H1 (cell line): ENCODE measurements at regions not wholly inside any gene's neighbourhood (a gene's known extent, or its start where the extent isn't known, plus 50 kb on each side); places are given as distances from the start of the nearest gene placed in this dataset.

Experiments used
- CTCF ChIA-PET: fragments of 300-600 bp; sonication (Branson Sonifier 250); formaldehyde crosslinking; loops from one replicate; lab custom pipeline; 2021; ENCODE audit not compliant: partially characterized antibody; lab: Charles Lee
- POLR2A ChIA-PET: fragments of 300-600 bp; sonication (Branson Sonifier 250); formaldehyde crosslinking; loops from one replicate; lab custom pipeline; 2021; ENCODE audit warnings: inconsistent platforms; ENCODE audit not compliant: partially characterized antibody; lab: Charles Lee
- DNase-seq, 2 experiments: peaks; one replicate each; pipeline versions ENCODE4 v3.0.0 to v3.0.0-alpha.2; 2010 to 2022; ENCODE audit warnings: low spot score in 2 of 2, low read depth in 1 of 2, mixed read lengths in 1 of 2
- FAIRE-seq: peaks from 2 replicates; lab custom pipeline; 2011; peaks lifted over from hg19 to GRCh38; lab: Jason Lieb, UNC
- H2AFZ ChIP-seq: 2 replicates; pipeline ENCODE4 v1.8.1; 2012; ENCODE audit warnings: low read length, inconsistent platforms
- H2AK5ac ChIP-seq: 2 replicates; pipeline ENCODE4 v1.6.1; 2013; ENCODE audit warnings: low read depth, low read length
- H2BK120ac ChIP-seq: replicated peaks from 2 replicates; pipeline ENCODE3; 2013; ENCODE audit warnings: low read depth, low read length, inconsistent platforms
- H2BK12ac ChIP-seq: 2 replicates; pipeline ENCODE4 v1.6.1; 2013; ENCODE audit warnings: low read depth, low read length
- H2BK15ac ChIP-seq: 2 replicates; pipeline ENCODE4 v1.6.1; 2013; ENCODE audit warnings: low read length
- H2BK20ac ChIP-seq: 2 replicates; pipeline ENCODE4 v1.6.1; 2013; ENCODE audit warnings: low read length
- H2BK5ac ChIP-seq: 2 replicates; pipeline ENCODE4 v1.6.1; 2013; ENCODE audit warnings: low read depth, low read length
- H3K14ac ChIP-seq: 2 replicates; pipeline ENCODE4 v1.6.1; 2013; ENCODE audit warnings: inconsistent platforms; ENCODE audit not compliant: insufficient read length
- H3K18ac ChIP-seq: 2 replicates; pipeline ENCODE4 v1.6.1; 2013; ENCODE audit warnings: low read length; ENCODE audit errors: extremely low read depth
- H3K23ac ChIP-seq: 2 replicates; pipeline ENCODE4 v1.6.1; 2013; ENCODE audit warnings: inconsistent platforms; ENCODE audit not compliant: insufficient read length
- H3K23me2 ChIP-seq: 2 replicates; pipeline ENCODE4 v1.6.1; 2013; ENCODE audit warnings: low read depth, low read length
- H3K27ac ChIP-seq: 2 replicates; pipeline ENCODE4 v1.6.1; 2011; ENCODE audit warnings: low read depth, low read length, inconsistent platforms
- H3K27me3 ChIP-seq, 4 experiments: replicated peaks in 1 of 4; 1 replicate in 1 of 4; 2 replicates in 3 of 4; pipeline versions ENCODE4 v1.6.1 to v1.8.1; 2011 to 2013; ENCODE audit warnings: low read length in 3 of 4, mild to moderate bottlenecking in 3 of 4, inconsistent platforms in 2 of 4, mixed read lengths in 2 of 4, moderate library complexity in 1 of 4; ENCODE audit not compliant: control insufficient read depth in 3 of 4, insufficient read depth in 3 of 4; ENCODE audit errors: extremely low read depth in 1 of 4
- H3K36me3 ChIP-seq, 4 experiments: 2 replicates each; pipeline versions ENCODE4 v1.6.1 to v1.8.1; 2011 to 2013; ENCODE audit warnings: mild to moderate bottlenecking in 4 of 4, low read length in 3 of 4, moderate library complexity in 2 of 4, control low read depth in 1 of 4, inconsistent platforms in 1 of 4; ENCODE audit not compliant: insufficient read depth in 4 of 4, control insufficient read depth in 2 of 4
- H3K4ac ChIP-seq: replicated peaks from 2 replicates; pipeline ENCODE3; 2013; ENCODE audit warnings: low read length, low read depth, mixed read lengths, inconsistent platforms; ENCODE audit not compliant: insufficient read length
- H3K4me1 ChIP-seq, 4 experiments: replicated peaks in 1 of 4; 1 replicate in 1 of 4; 2 replicates in 3 of 4; pipeline versions ENCODE4 v1.6.1 to v1.8.1; 2011 to 2013; ENCODE audit warnings: low read length in 3 of 4, inconsistent platforms in 2 of 4, mixed read lengths in 1 of 4; ENCODE audit not compliant: insufficient read depth in 4 of 4, control insufficient read depth in 3 of 4
- H3K4me2 ChIP-seq, 2 experiments: 2 replicates each; pipeline versions ENCODE4 v1.6.1 to v1.8.1; 2011 to 2013; ENCODE audit warnings: low read depth in 2 of 2, low read length in 2 of 2, control low read depth in 1 of 2, inconsistent platforms in 1 of 2, mild to moderate bottlenecking in 1 of 2; ENCODE audit not compliant: insufficient read depth in 1 of 2
- H3K4me3 ChIP-seq, 4 experiments: fragments of 200-600, 300-600 bp in 1 of 4; sonication (generic), shearing (Covaris generic), sonication (Bioruptor Twin) in 1 of 4; 2 replicates each; pipeline versions ENCODE4 v1.5.1 to v1.8.1; 2011 to 2016; ENCODE audit warnings: low read length in 4 of 4, low read depth in 3 of 4, control low read depth in 2 of 4, inconsistent platforms in 2 of 4, mild to moderate bottlenecking in 2 of 4, mixed read lengths in 1 of 4, moderate library complexity in 1 of 4; ENCODE audit not compliant: insufficient read depth in 2 of 4; ENCODE audit errors: extremely low read depth in 1 of 4
- H3K56ac ChIP-seq: replicated peaks from 2 replicates; pipeline ENCODE3; 2013; ENCODE audit warnings: low read depth, mild to moderate bottlenecking, mixed read lengths, low read length, inconsistent platforms; ENCODE audit not compliant: insufficient read length
- H3K79me1 ChIP-seq: 2 replicates; pipeline ENCODE4 v1.6.1; 2013; ENCODE audit warnings: low read depth, low read length, control low read depth
- H3K79me2 ChIP-seq, 2 experiments: 2 replicates each; pipeline versions ENCODE4 v1.6.1 to v1.8.1; 2012 to 2013; ENCODE audit warnings: low read length in 2 of 2, mild to moderate bottlenecking in 2 of 2, inconsistent platforms in 1 of 2; ENCODE audit not compliant: insufficient read depth in 2 of 2, control insufficient read depth in 1 of 2
- H3K9ac ChIP-seq, 4 experiments: replicated peaks in 1 of 4; 1 replicate in 1 of 4; 2 replicates in 3 of 4; pipeline versions ENCODE4 v1.6.1 to v1.8.1; 2011 to 2013; ENCODE audit warnings: low read depth in 3 of 4, low read length in 3 of 4, control low read depth in 2 of 4, mild to moderate bottlenecking in 2 of 4, moderate library complexity in 2 of 4, inconsistent platforms in 1 of 4; ENCODE audit errors: extremely low read depth in 1 of 4
- H3K9me3 ChIP-seq, 2 experiments: 2 replicates each; pipeline versions ENCODE4 v1.6.1 to v1.8.1; 2012 to 2013; ENCODE audit warnings: mild to moderate bottlenecking in 2 of 2, moderate library complexity in 2 of 2, control low read depth in 1 of 2, inconsistent platforms in 1 of 2, low read depth in 1 of 2, low read length in 1 of 2, mixed read lengths in 1 of 2; ENCODE audit not compliant: insufficient read depth in 2 of 2
- H4K20me1 ChIP-seq, 2 experiments: replicated peaks in 1 of 2; 2 replicates each; pipeline versions ENCODE3 to v1.8.1; 2011 to 2013; ENCODE audit warnings: inconsistent platforms in 2 of 2, low read length in 2 of 2, mild to moderate bottlenecking in 1 of 2; ENCODE audit not compliant: insufficient read depth in 2 of 2, control insufficient read depth in 1 of 2
- H4K5ac ChIP-seq: 2 replicates; pipeline ENCODE4 v1.6.1; 2013; ENCODE audit warnings: low read length, low read depth, mixed read lengths, inconsistent platforms; ENCODE audit not compliant: insufficient read length
- H4K8ac ChIP-seq: 2 replicates; pipeline ENCODE4 v1.8.0; 2013; ENCODE audit warnings: mild to moderate bottlenecking, moderate library complexity, low read length, inconsistent platforms; ENCODE audit not compliant: insufficient read depth; ENCODE audit errors: extremely low read depth
- H4K91ac ChIP-seq: replicated peaks from 2 replicates; pipeline ENCODE3; 2013; ENCODE audit warnings: low read length, mixed read lengths, inconsistent platforms; ENCODE audit not compliant: insufficient read length
- PHF8 ChIP-seq: fragments of 200-600 bp; sonication (generic); conservative IDR thresholded peaks from 2 replicates; pipeline ENCODE4 v1.7.1; 2012; ENCODE audit warnings: low read depth, mild to moderate bottlenecking, inconsistent platforms, low read length, moderate library complexity
- WGBS, 2 experiments: shearing (Covaris generic) in 1 of 2; methylation state at CpG; one replicate each; pipeline versions ENCODE4 v1.1.6 to v1.1.7; 2013 to 2015; ENCODE audit warnings: low lambda C conversion rate in 2 of 2, mixed read lengths in 2 of 2, inconsistent platforms in 1 of 2, low coverage in 1 of 2, missing lambda C conversion rate in 1 of 2; ENCODE audit not compliant: insufficient replicate concordance in 2 of 2, insufficient coverage in 1 of 2, insufficient read length in 1 of 2; ENCODE audit errors: extremely low coverage in 1 of 2, missing lambda C conversion rate in 1 of 2; 5-methylcytosine and 5-hydroxymethylcytosine counted together

- Histone ChIP-seq H3K79me1 (no peaks in the 10 kb centered on the region), H3K9me3 (no peaks in the 10 kb centered on the region), H3K4me3 (no peak overlapping the region), H3K14ac (no peak overlapping the region), H3K79me2 (no peaks in the 10 kb centered on the region), H4K5ac (no peak overlapping the region), H3K27ac (no peak overlapping the region), H2AK5ac (no peak overlapping the region), H4K91ac (no peak overlapping the region), H4K8ac (no peak overlapping the region), H2BK15ac (no peak overlapping the region), H3K18ac (no peak overlapping the region), H2BK5ac (no peak overlapping the region), H3K4me2 (no peak overlapping the region), H2BK12ac (no peak overlapping the region; the same call in 1 of the 2 replicates), H2AFZ (peak overlapping the region; percentile 61), H3K23me2 (no peaks in the 10 kb centered on the region), H3K4me1 (no peaks in the 10 kb centered on the region; a peak in 1 of 7 replicates), H3K56ac (no peak overlapping the region), H3K36me3 (no peaks in the 10 kb centered on the region), H3K9ac (no peak overlapping the region), H2BK20ac (no peak overlapping the region), H2BK120ac (no peak overlapping the region), H3K23ac (no peak overlapping the region), H3K27me3 (no peaks in the 10 kb centered on the region), H3K4ac (no peak overlapping the region), H4K20me1 (no peaks in the 10 kb centered on the region)
- FAIRE-seq (no peak), DNase-seq (no peak)
- POLR2A ChIA-PET: no interaction called here
- WGBS, 2 experiments: 84% methylated on average over 5 of the region's 5 CpGs; no CpG with 5 or more reads in 1 of the 2 experiments
- CTCF ChIA-PET: interaction anchor here (0.8 to 1.9 kb wide), 4 partner anchors 19 to 159 kb away, joined by 3 to 5 read pairs (median 4); no protein-coding TSS in a partner anchor
- no peak for TF ChIP-seq PHF8
Measured at GRCh38 chr4:163269869-163270268, 62.5 kb downstream of the NPY1R start.
